K562 (cell line): ENCODE measurements at regions not wholly inside any gene's neighbourhood (a gene's known extent, or its start where the extent isn't known, plus 50 kb on each side); places are given as distances from the start of the nearest gene placed in this dataset.

ENCODE experiments used
- ATAC-seq: fragments of 200-7000 bp; cut with Tn5 transposase; 3 replicates; pipeline ENCODE4 v1.9.1; 2020; ENCODE audit warnings: moderate library complexity
- BruUV-seq: library from RNA; stranded (reverse); fragments of 400-500 nt; replicated peaks from 2 replicates; lab custom pipeline; 2021; lab: Mats Ljungman, UMichigan
- CTCF ChIA-PET: fragments of 300-600 bp; formaldehyde crosslinking; extraction: SDS; loops from one replicate; lab custom pipeline; 2021; ENCODE audit warnings: low intra/inter-chr PET ratio; lab: Yijun Ruan, JAX
- POLR2A ChIA-PET: fragments of 300-600, 350-650 bp; sonication (Branson Sonifier 250); formaldehyde crosslinking; extraction: SDS; loops from one replicate; lab custom pipeline; 2021; ENCODE audit warnings: antibody characterized with exemption, inconsistent platforms; lab: Yijun Ruan, JAX
- DNase-seq, 4 experiments: peaks; one replicate each; pipeline versions ENCODE4 v3.0.0 to v3.0.0-alpha.2; 2011 to 2018; ENCODE audit warnings: low spot score in 3 of 4, mixed read lengths in 3 of 4; ENCODE audit errors: extremely low read depth in 1 of 4
- FAIRE-seq: peaks from 2 replicates; lab custom pipeline; 2011; peaks lifted over from hg19 to GRCh38; lab: Jason Lieb, UNC
- H2AFZ ChIP-seq: 2 replicates; pipeline ENCODE4 v1.6.0; 2011; ENCODE audit warnings: low read depth, low read length, control low read depth, inconsistent platforms
- H3K27ac ChIP-seq: fragments of 200-600 bp; 3 replicates; pipeline ENCODE4 v1.8.0; 2011; ENCODE audit warnings: low read depth, mild to moderate bottlenecking, control low read depth, inconsistent platforms, low read length, moderate library complexity, mixed read lengths; ENCODE audit errors: extremely low read depth
- H3K27me3 ChIP-seq, 2 experiments: fragments of 300-600 bp in 1 of 2; 2 replicates in 1 of 2; 3 replicates in 1 of 2; pipeline versions ENCODE4 v1.6.0 to v1.8.0; 2011; ENCODE audit warnings: inconsistent platforms in 2 of 2, low read length in 2 of 2, mild to moderate bottlenecking in 1 of 2, mixed read lengths in 1 of 2, moderate library complexity in 1 of 2; ENCODE audit not compliant: control insufficient read depth in 2 of 2, insufficient read depth in 2 of 2
- H3K36me3 ChIP-seq: fragments of 300-600 bp; 3 replicates; pipeline ENCODE4 v1.8.0; 2011; ENCODE audit warnings: mild to moderate bottlenecking, low read length, inconsistent platforms; ENCODE audit not compliant: control insufficient read depth, insufficient read depth
- H3K4me1 ChIP-seq, 2 experiments: fragments of 200-600 bp in 1 of 2; replicated peaks in 1 of 2; 2 replicates in 1 of 2; 3 replicates in 1 of 2; pipeline versions ENCODE4 v1.5.1 to v1.8.0; 2011; ENCODE audit warnings: inconsistent platforms in 2 of 2, low read length in 2 of 2, mild to moderate bottlenecking in 1 of 2, mixed read lengths in 1 of 2, moderate library complexity in 1 of 2; ENCODE audit not compliant: control insufficient read depth in 2 of 2, insufficient read depth in 2 of 2
- H3K4me2 ChIP-seq: 2 replicates; pipeline ENCODE4 v1.6.1; 2011; ENCODE audit warnings: low read length, control low read depth, inconsistent platforms, mixed read lengths; ENCODE audit not compliant: insufficient read depth
- H3K4me3 ChIP-seq: fragments of 200-600 bp; sonication (generic), shearing (Covaris generic); 2 replicates; pipeline ENCODE4 v1.5.1; 2016; ENCODE audit warnings: control low read depth, inconsistent platforms
- H3K79me2 ChIP-seq: fragments of 200-600 bp; 3 replicates; pipeline ENCODE4 v1.8.0; 2011; ENCODE audit warnings: low read length, inconsistent platforms; ENCODE audit not compliant: control insufficient read depth, insufficient read depth
- H3K9ac ChIP-seq, 2 experiments: 2 replicates each; pipeline versions ENCODE4 v1.6.0 to v1.6.1; 2011; ENCODE audit warnings: low read depth in 2 of 2, low read length in 2 of 2, control low read depth in 1 of 2, inconsistent platforms in 1 of 2, mild to moderate bottlenecking in 1 of 2, mixed read lengths in 1 of 2; ENCODE audit not compliant: insufficient read depth in 1 of 2
- H3K9me1 ChIP-seq: one replicate; pipeline ENCODE4 v1.6.0; 2011; ENCODE audit warnings: inconsistent platforms, mild to moderate bottlenecking, low read length, moderate library complexity; ENCODE audit not compliant: control insufficient read depth, insufficient read depth
- H3K9me3 ChIP-seq: replicated peaks from 2 replicates; pipeline ENCODE4 v1.5.1; 2011; ENCODE audit warnings: low read depth, low read length, inconsistent platforms; ENCODE audit not compliant: control insufficient read depth, insufficient read depth
- H4K20me1 ChIP-seq: replicated peaks from 2 replicates; pipeline ENCODE4 v1.6.1; 2011; ENCODE audit warnings: low read length, inconsistent platforms, mixed read lengths; ENCODE audit not compliant: control insufficient read depth, insufficient read depth
- KAT2B ChIP-seq: IDR thresholded peaks from one replicate; pipeline ENCODE4 v1.6.1; 2012; ENCODE audit warnings: low read depth, mild to moderate bottlenecking, control low read depth, inconsistent platforms, low read length, moderate library complexity
- SPI1 ChIP-seq: IDR thresholded peaks from 2 replicates; pipeline ENCODE4 v1.6.1; 2011; ENCODE audit warnings: low read depth, low read length, control low read depth, borderline replicate concordance
- ZBTB2 ChIP-seq: fragments of 450-650 bp; IDR thresholded peaks from 2 replicates; pipeline ENCODE4 v1.6.1; 2016; ENCODE audit warnings: antibody characterized with exemption
- ZNF76 ChIP-seq: fragments of 250-450 bp; sonication (Bioruptor Pico); IDR thresholded peaks from 2 replicates; pipeline ENCODE4 v1.4.0; 2020; ENCODE audit warnings: mild to moderate bottlenecking, moderate library complexity, borderline replicate concordance
- WGBS: fragments of 100-300 bp; shearing (Covaris generic); methylation state at CpG from one replicate; pipeline ENCODE4 v1.1.6; 2016; ENCODE audit warnings: low coverage, mixed read lengths; ENCODE audit not compliant: insufficient coverage; ENCODE audit errors: missing lambda C conversion rate; 5-methylcytosine and 5-hydroxymethylcytosine counted together
- in situ Hi-C: fragments of 300-500 bp; cut with MboI; formaldehyde crosslinking; loops from 4 replicates; pipeline ENCODE4 v1.15.0; 2018; ENCODE audit warnings: inconsistent platforms, mixed read lengths
- intact Hi-C: fragments of 100-400 bp; cut with micrococcal nuclease; formaldehyde crosslinking; loops from 2 replicates; pipeline ENCODE4 v1.14.2; 2022

DNA sequence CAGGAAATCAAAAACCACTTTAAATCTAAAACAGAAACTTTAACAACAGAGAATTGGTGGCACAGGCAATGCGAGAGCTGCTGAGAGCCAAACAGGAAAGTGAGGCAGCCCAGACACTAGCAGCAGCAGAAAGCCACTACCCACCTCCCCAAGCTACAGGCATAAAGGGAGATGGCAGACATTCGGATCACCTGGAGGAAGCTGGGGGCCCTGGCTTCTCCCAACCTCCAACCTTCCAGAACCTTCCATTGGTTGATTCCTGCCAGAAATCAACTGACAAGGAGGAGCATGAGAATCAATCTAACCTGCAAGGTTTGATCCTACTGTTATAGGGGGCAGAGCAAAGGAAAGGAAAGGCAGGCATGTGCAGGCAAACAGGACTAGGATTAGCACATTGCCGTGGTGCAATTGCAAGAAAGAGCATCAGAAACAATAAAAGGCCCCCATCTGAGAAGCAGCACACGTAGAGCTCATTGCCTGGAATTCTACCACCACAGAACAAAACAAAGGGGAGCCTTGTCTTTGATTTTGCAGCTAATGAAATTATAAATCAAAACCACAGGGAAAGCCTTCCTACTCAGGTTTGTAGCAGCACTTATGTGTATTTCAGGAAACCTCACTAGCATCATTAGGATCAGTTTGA, 427.3 kb upstream of the RASGEF1B start:
- BruUV-seq, result no TSS peak
- ATAC-seq, result no peak
- H3K4me3 ChIP-seq, result no peak overlapping the region
- ChIA-PET CTCF (no interaction called here), POLR2A (interaction anchor here (1.3 kb wide), 1 partner anchor 19 kb away, joined by 3 read pairs; no protein-coding TSS in a partner anchor)
- no peaks in the 10 kb centered on the region for H3K79me2 ChIP-seq
- no peak overlapping the region for H3K27ac ChIP-seq
- peaks cover 0 to 4% of the 10 kb centered on the region in 2 experiments; a peak in 2 of 5 replicates for H3K27me3 ChIP-seq
- no peak overlapping the region for H3K4me2 ChIP-seq
- in situ Hi-C loops, result no loop called here
- no peak overlapping the region for H3K9ac ChIP-seq
- WGBS, result 3% methylated on average over 4 of the region's 4 CpGs
- H4K20me1 ChIP-seq, result no peaks in the 10 kb centered on the region; the same call in 1 of the 2 replicates
- no peak overlapping the region for H2AFZ ChIP-seq
- no peaks in the 10 kb centered on the region for H3K9me1 ChIP-seq
- TF ChIP-seq ZNF76 (CRISPR knock-in tag), result no peak
- TF ChIP-seq KAT2B, result no peak
- TF ChIP-seq ZBTB2, result no peak
- TF ChIP-seq SPI1, result no peak
- H3K9me3 ChIP-seq, result no peaks in the 10 kb centered on the region
- intact Hi-C loops, result no loop called here
- no peak for FAIRE-seq
- no peaks in the 10 kb centered on the region for H3K4me1 ChIP-seq
- H3K36me3 ChIP-seq, result no peaks in the 10 kb centered on the region
- DNase-seq, result no peak
